NCI-H1694 treated with DMSO at 0.1 percent for 48 hours (cell line): ENCODE measurements at regions not wholly inside any gene's neighbourhood (a gene's known extent, or its start where the extent isn't known, plus 50 kb on each side); places are given as distances from the start of the nearest gene placed in this dataset.

ENCODE experiments used
- DNase-seq: peaks from one replicate; lab custom pipeline; 2025; lab: John Stamatoyannopoulos, UW

- DNase-seq, result no peak
These were observed 368.0 kb downstream of the MEIS1 start for GRCh38 chr2:66802877-66803276.

GRCh38 chr2:66803726-66804125, 368.8 kb downstream of the MEIS1 start:
- DNase-seq, result no peak

GRCh38 chr2:66805016-66805865, 370.3 kb downstream of the MEIS1 start:
- no peak for DNase-seq

- no peak for DNase-seq
These were observed 371.0 kb downstream of the MEIS1 start for GRCh38 chr2:66805968-66806367.

- no peak for DNase-seq
These were observed 378.6 kb downstream of the MEIS1 start for GRCh38 chr2:66813525-66813924.

- DNase-seq, result no peak
These were observed 379.1 kb downstream of the MEIS1 start for GRCh38 chr2:66813976-66814375.

- no peak for DNase-seq
These were observed 380.0 kb downstream of the MEIS1 start for GRCh38 chr2:66814916-66815315.

GRCh38 chr2:66815886-66816285, 381.0 kb downstream of the MEIS1 start:
- DNase-seq, result no peak

GRCh38 chr2:66821168-66821567, 386.2 kb downstream of the MEIS1 start:
- DNase-seq, result no peak

- DNase-seq, result no peak
These were observed 387.3 kb downstream of the MEIS1 start for GRCh38 chr2:66822186-66822585.

GRCh38 chr2:66824926-66825325, 390.0 kb downstream of the MEIS1 start:
- DNase-seq, result no peak

- no peak for DNase-seq
These were observed 392.9 kb downstream of the MEIS1 start for GRCh38 chr2:66827851-66828250.

- no peak for DNase-seq
These were observed 394.0 kb downstream of the MEIS1 start for GRCh38 chr2:66828876-66829275.

- no peak for DNase-seq
These were observed 396.0 kb downstream of the MEIS1 start for GRCh38 chr2:66830881-66831280.

- DNase-seq, result no peak
These were observed 397.9 kb downstream of the MEIS1 start for GRCh38 chr2:66832646-66833435.

GRCh38 chr2:66834859-66835258, 399.9 kb downstream of the MEIS1 start:
- DNase-seq, result no peak

- no peak for DNase-seq
These were observed 401.9 kb downstream of the MEIS1 start for GRCh38 chr2:66836851-66837250.

GRCh38 chr2:66839551-66840320, 404.8 kb downstream of the MEIS1 start:
- DNase-seq, result no peak

- no peak for DNase-seq
These were observed 405.5 kb downstream of the MEIS1 start for GRCh38 chr2:66840321-66841002.

- DNase-seq, result no peak
These were observed 408.9 kb downstream of the MEIS1 start for GRCh38 chr2:66843847-66844246.

GRCh38 chr2:66845307-66845706, 410.4 kb downstream of the MEIS1 start:
- no peak for DNase-seq

GRCh38 chr2:66846887-66847286, 412.0 kb downstream of the MEIS1 start:
- no peak for DNase-seq
